Trophoblast cell (in vitro differentiated cells and primary cell): ENCODE measurements at regions not wholly inside any gene's neighbourhood (a gene's known extent, or its start where the extent isn't known, plus 50 kb on each side); places are given as distances from the start of the nearest gene placed in this dataset.

Experiments
- DNase-seq, 2 donors: peaks; one replicate each; pipeline ENCODE4 v3.0.0-alpha.2; 2016
- H2AFZ ChIP-seq: 2 replicates; pipeline ENCODE4 v1.6.1; 2013; ENCODE audit warnings: low read length, moderate library complexity, mild to moderate bottlenecking; ENCODE audit not compliant: insufficient read depth, poor library complexity
- H2AK5ac ChIP-seq: 2 replicates; pipeline ENCODE4 v1.6.1; 2013; ENCODE audit warnings: mild to moderate bottlenecking, low read length
- H2BK120ac ChIP-seq: 2 replicates; pipeline ENCODE4 v1.6.1; 2013; ENCODE audit warnings: low read length, mild to moderate bottlenecking, moderate library complexity; ENCODE audit not compliant: insufficient read depth, poor library complexity
- H2BK12ac ChIP-seq: 2 replicates; pipeline ENCODE4 v1.6.1; 2013; ENCODE audit warnings: mild to moderate bottlenecking, low read length, moderate library complexity
- H2BK5ac ChIP-seq: 2 replicates; pipeline ENCODE4 v1.6.1; 2013; ENCODE audit warnings: low read length, low read depth, moderate library complexity, mild to moderate bottlenecking; ENCODE audit not compliant: poor library complexity
- H3K14ac ChIP-seq: 2 replicates; pipeline ENCODE4 v1.6.1; 2013; ENCODE audit warnings: mild to moderate bottlenecking, low read length
- H3K18ac ChIP-seq: 2 replicates; pipeline ENCODE4 v1.6.1; 2013; ENCODE audit warnings: mild to moderate bottlenecking, low read length
- H3K23ac ChIP-seq: 2 replicates; pipeline ENCODE4 v1.6.1; 2013; ENCODE audit warnings: low read length
- H3K27ac ChIP-seq: 2 replicates; pipeline ENCODE4 v1.5.1; 2013; ENCODE audit warnings: low read depth, mild to moderate bottlenecking, inconsistent platforms, low read length, moderate library complexity
- H3K27me3 ChIP-seq: 2 replicates; pipeline ENCODE4 v1.6.1; 2013; ENCODE audit warnings: inconsistent platforms, mild to moderate bottlenecking, low read length, moderate library complexity; ENCODE audit not compliant: insufficient read depth
- H3K36me3 ChIP-seq, 2 experiments: 1 replicate in 1 of 2; 2 replicates in 1 of 2; pipeline ENCODE4 v1.6.1; 2013; ENCODE audit warnings: low read length in 2 of 2, mild to moderate bottlenecking in 2 of 2, moderate library complexity in 1 of 2; ENCODE audit not compliant: insufficient read depth in 2 of 2, control insufficient read depth in 1 of 2
- H3K4ac ChIP-seq: 2 replicates; pipeline ENCODE4 v1.6.1; 2013; ENCODE audit warnings: low read depth, mild to moderate bottlenecking, low read length, moderate library complexity
- H3K4me1 ChIP-seq, 2 experiments: 1 replicate in 1 of 2; 2 replicates in 1 of 2; pipeline ENCODE4 v1.6.1; 2013; ENCODE audit warnings: low read length in 2 of 2, mild to moderate bottlenecking in 2 of 2, moderate library complexity in 1 of 2; ENCODE audit not compliant: insufficient read depth in 2 of 2, control insufficient read depth in 1 of 2
- H3K4me2 ChIP-seq: 2 replicates; pipeline ENCODE4 v1.6.1; 2013; ENCODE audit warnings: inconsistent platforms, mild to moderate bottlenecking, low read length, moderate library complexity
- H3K4me3 ChIP-seq: 2 replicates; pipeline ENCODE4 v1.5.1; 2013; ENCODE audit warnings: mild to moderate bottlenecking, low read depth, low read length, inconsistent platforms
- H3K79me1 ChIP-seq: one replicate; pipeline ENCODE4 v1.6.1; 2013; ENCODE audit warnings: low read length
- H3K79me2 ChIP-seq: 2 replicates; pipeline ENCODE4 v1.6.1; 2013; ENCODE audit warnings: low read length, mild to moderate bottlenecking; ENCODE audit not compliant: control insufficient read depth, insufficient read depth, poor library complexity
- H3K9ac ChIP-seq: 2 replicates; pipeline ENCODE4 v1.6.1; 2013; ENCODE audit warnings: mild to moderate bottlenecking, low read length
- H3K9me3 ChIP-seq: 2 replicates; pipeline ENCODE4 v1.6.1; 2013; ENCODE audit warnings: low read depth, mild to moderate bottlenecking, control low read depth, inconsistent platforms, low read length; ENCODE audit not compliant: insufficient read depth
- H4K12ac ChIP-seq: 2 replicates; pipeline ENCODE4 v1.6.1; 2013; ENCODE audit warnings: low read depth, mild to moderate bottlenecking, low read length, moderate library complexity
- H4K8ac ChIP-seq: 2 replicates; pipeline ENCODE4 v1.6.1; 2013; ENCODE audit warnings: low read depth, mild to moderate bottlenecking, low read length, moderate library complexity
- H4K91ac ChIP-seq: one replicate; pipeline ENCODE4 v1.6.1; 2013; ENCODE audit warnings: low read depth, mild to moderate bottlenecking, low read length, moderate library complexity
- WGBS: extraction: QIAGEN DNeasy Blood & Tissue Kit; methylation state at CpG from one replicate; pipeline ENCODE4 v1.1.7; 2013; ENCODE audit warnings: missing lambda C conversion rate; ENCODE audit not compliant: insufficient read length, insufficient coverage; ENCODE audit errors: extremely low coverage; 5-methylcytosine and 5-hydroxymethylcytosine counted together

GRCh38 chr22:49476800-49477400 lies 350.8 kb downstream of the BRD1 start:
- no peak overlapping the region for H2AK5ac ChIP-seq

GRCh38 chr22:49476176-49476575 lies 351.5 kb downstream of the BRD1 start:
- H3K4me1 ChIP-seq = peaks cover 0 to 2% of the 10 kb centered on the region in 2 experiments

More at GRCh38 chr22:49476800-49477400, 350.8 kb downstream of the BRD1 start:
- Histone ChIP-seq H3K4me3 (no peak overlapping the region), H3K4me1 (peaks cover 0 to 2% of the 10 kb centered on the region in 2 experiments), H2AFZ (no peak overlapping the region), H4K12ac (no peak overlapping the region), H3K27me3 (no peaks in the 10 kb centered on the region), H3K9me3 (peaks cover 9% of the 10 kb centered on the region), H3K27ac (no peak overlapping the region), H4K91ac (no peak overlapping the region), H3K9ac (no peak overlapping the region), H3K79me2 (no peaks in the 10 kb centered on the region), H2BK12ac (no peak overlapping the region), H3K23ac (no peak overlapping the region), H3K4me2 (no peak overlapping the region), H3K4ac (no peak overlapping the region), H3K18ac (no peak overlapping the region), H2BK5ac (no peak overlapping the region), H3K36me3 (no peaks in the 10 kb centered on the region), H2BK120ac (no peak overlapping the region), H3K79me1 (no peaks in the 10 kb centered on the region), H3K14ac (no peak overlapping the region), H4K8ac (no peak overlapping the region)
- no peak for DNase-seq

DNA sequence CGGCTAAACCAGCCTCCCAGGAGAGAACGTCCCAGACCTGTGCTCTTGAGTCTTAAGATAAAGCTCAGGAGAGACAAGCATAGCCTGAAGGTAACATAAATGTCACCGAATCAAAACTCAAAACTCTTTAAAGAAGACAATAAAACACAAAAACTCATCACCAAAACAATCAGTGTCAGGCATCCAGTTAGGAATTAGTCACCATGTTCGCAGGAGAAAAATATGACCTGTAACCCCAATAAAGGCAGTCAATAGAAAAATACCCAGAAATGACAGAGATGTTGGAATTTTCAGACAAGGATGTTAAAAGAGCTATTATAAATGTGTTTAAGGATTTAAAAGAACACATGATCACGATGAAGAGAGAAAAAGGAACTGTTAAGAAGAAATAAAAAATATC lies 352.4 kb downstream of the BRD1 start:
- Histone ChIP-seq H4K8ac (no peak overlapping the region), H3K4me3 (no peak overlapping the region), H3K4ac (no peak overlapping the region), H3K79me2 (no peaks in the 10 kb centered on the region), H2BK5ac (no peak overlapping the region), H3K9ac (no peak overlapping the region), H3K4me1 (peaks cover 0 to 2% of the 10 kb centered on the region in 2 experiments), H3K4me2 (no peak overlapping the region), H2BK12ac (no peak overlapping the region), H3K79me1 (no peaks in the 10 kb centered on the region), H3K36me3 (no peaks in the 10 kb centered on the region), H4K91ac (no peak overlapping the region), H3K9me3 (peaks cover 9% of the 10 kb centered on the region), H2AK5ac (no peak overlapping the region), H3K27me3 (no peaks in the 10 kb centered on the region), H2BK120ac (no peak overlapping the region), H3K14ac (no peak overlapping the region), H3K23ac (no peak overlapping the region), H3K27ac (no peak overlapping the region), H4K12ac (no peak overlapping the region), H3K18ac (no peak overlapping the region), H2AFZ (no peak overlapping the region)
- WGBS = no CpG with 5 or more reads among the region's 5 CpGs
- DNase-seq = no peak

More at GRCh38 chr22:49476176-49476575, 351.5 kb downstream of the BRD1 start:
- Histone ChIP-seq H2AK5ac (no peak overlapping the region), H4K8ac (no peak overlapping the region), H4K91ac (no peak overlapping the region), H3K18ac (no peak overlapping the region), H2BK5ac (no peak overlapping the region), H3K27ac (no peak overlapping the region), H2BK120ac (no peak overlapping the region), H3K9ac (no peak overlapping the region), H2BK12ac (no peak overlapping the region), H3K4ac (no peak overlapping the region), H3K9me3 (peaks cover 9% of the 10 kb centered on the region), H3K27me3 (no peaks in the 10 kb centered on the region), H2AFZ (no peak overlapping the region), H3K4me2 (no peak overlapping the region), H3K79me2 (no peaks in the 10 kb centered on the region), H3K36me3 (no peaks in the 10 kb centered on the region), H3K14ac (no peak overlapping the region), H3K4me3 (no peak overlapping the region), H3K79me1 (no peaks in the 10 kb centered on the region), H3K23ac (no peak overlapping the region), H4K12ac (no peak overlapping the region)
- WGBS = no CpG with 5 or more reads among the region's 5 CpGs
- DNase-seq = no peak

GRCh38 chr22:49473286-49473685 lies 354.4 kb downstream of the BRD1 start:
- Histone ChIP-seq H3K18ac (no peak overlapping the region), H3K79me2 (no peaks in the 10 kb centered on the region), H3K9me3 (peaks cover 9% of the 10 kb centered on the region), H3K4me1 (peaks cover 0 to 2% of the 10 kb centered on the region in 2 experiments), H4K91ac (no peak overlapping the region), H2AFZ (no peak overlapping the region), H3K36me3 (no peaks in the 10 kb centered on the region), H3K4me3 (no peak overlapping the region), H2AK5ac (no peak overlapping the region), H3K4me2 (no peak overlapping the region), H2BK5ac (no peak overlapping the region), H4K8ac (no peak overlapping the region), H2BK12ac (no peak overlapping the region), H3K79me1 (no peaks in the 10 kb centered on the region), H3K27me3 (no peaks in the 10 kb centered on the region), H3K4ac (no peak overlapping the region), H3K23ac (no peak overlapping the region), H3K27ac (no peak overlapping the region), H2BK120ac (no peak overlapping the region), H3K9ac (no peak overlapping the region), H4K12ac (no peak overlapping the region), H3K14ac (no peak overlapping the region)
- no peak for DNase-seq
- no CpG with 5 or more reads among the region's 11 CpGs for WGBS
